GM12875 (cell line): ENCODE measurements at regions not wholly inside any gene's neighbourhood (a gene's known extent, or its start where the extent isn't known, plus 50 kb on each side); places are given as distances from the start of the nearest gene placed in this dataset.

Experiments used
- H3K4me3 ChIP-seq: one replicate; pipeline ENCODE4 v1.5.1; 2011; ENCODE audit warnings: low read depth, low read length, control low read depth
- TF ChIP-seq, protein P1 (sequence below): IDR thresholded peaks from 2 replicates; pipeline ENCODE4 v1.5.1; 2011; ENCODE audit warnings: low read depth, mild to moderate bottlenecking, control low read depth, inconsistent platforms, low read length, moderate library complexity, borderline replicate concordance; ENCODE audit not compliant: insufficient read depth

DNA sequence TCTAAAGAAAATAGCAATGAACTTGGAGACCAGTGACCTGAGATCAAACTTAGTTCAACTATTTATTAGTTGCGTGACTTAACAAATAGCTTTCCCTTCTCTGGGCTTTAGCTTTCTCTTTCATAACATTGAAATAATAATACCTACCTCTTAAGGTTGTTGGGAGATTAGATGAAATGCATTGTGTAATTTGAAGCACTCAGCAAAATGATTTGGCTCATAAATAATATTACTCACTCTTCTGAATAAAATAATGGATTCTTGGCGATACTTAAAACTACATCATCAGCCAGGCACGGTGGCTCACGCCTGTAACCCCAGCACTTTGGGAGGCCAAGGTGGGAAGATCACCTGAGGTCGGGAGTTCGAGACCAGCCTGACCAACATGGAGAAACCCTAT is 556.2 kb upstream of the JARID2 start:
- TF ChIP-seq, protein P1, sequence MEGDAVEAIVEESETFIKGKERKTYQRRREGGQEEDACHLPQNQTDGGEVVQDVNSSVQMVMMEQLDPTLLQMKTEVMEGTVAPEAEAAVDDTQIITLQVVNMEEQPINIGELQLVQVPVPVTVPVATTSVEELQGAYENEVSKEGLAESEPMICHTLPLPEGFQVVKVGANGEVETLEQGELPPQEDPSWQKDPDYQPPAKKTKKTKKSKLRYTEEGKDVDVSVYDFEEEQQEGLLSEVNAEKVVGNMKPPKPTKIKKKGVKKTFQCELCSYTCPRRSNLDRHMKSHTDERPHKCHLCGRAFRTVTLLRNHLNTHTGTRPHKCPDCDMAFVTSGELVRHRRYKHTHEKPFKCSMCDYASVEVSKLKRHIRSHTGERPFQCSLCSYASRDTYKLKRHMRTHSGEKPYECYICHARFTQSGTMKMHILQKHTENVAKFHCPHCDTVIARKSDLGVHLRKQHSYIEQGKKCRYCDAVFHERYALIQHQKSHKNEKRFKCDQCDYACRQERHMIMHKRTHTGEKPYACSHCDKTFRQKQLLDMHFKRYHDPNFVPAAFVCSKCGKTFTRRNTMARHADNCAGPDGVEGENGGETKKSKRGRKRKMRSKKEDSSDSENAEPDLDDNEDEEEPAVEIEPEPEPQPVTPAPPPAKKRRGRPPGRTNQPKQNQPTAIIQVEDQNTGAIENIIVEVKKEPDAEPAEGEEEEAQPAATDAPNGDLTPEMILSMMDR = no peak
- H3K4me3 ChIP-seq = no peak overlapping the region

DNA sequence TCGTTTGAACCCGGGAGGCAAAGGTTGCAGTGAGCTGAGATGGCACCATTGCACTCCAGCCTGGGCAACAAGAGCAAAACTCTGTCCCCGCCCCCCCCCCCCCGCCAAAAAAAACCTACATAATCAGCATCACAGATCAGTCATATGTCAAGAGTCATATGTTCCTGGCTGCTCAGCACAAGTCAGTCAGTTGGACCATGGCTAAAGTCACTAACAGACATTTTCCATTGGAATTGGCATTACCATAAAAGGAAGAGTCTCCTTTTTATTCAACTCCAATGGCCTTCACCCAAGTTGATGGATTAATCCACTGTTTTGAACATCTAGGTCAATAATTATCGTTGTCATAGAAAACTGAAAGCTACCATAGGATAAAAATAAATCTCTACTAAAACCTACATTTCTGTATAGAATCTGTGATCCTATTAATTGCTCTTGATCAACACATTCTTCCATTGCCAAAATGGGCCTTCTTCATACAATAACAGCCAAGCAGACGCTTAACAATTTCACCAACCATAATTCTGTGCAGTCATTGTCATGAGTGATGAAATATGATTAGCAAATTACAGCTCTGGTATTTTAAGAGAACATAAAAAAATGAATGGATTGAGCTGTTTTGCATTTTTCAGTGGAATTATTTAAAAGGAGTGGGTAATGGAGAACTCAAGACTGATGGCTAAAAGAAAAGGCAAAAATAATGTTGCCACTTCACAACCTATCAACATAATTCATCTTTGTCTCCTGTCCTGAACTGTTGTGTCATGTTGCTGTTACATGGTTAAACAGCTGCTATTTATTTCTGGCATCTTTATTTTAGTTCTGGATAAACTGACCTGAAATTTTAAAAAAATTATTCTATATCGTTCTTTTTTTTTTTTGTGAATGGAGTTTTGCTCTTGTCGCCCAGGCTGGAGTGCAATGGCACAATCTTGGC is 555.5 kb upstream of the JARID2 start:
- H3K4me3 ChIP-seq = no peak overlapping the region
- TF ChIP-seq, protein P1 = no peak

DNA sequence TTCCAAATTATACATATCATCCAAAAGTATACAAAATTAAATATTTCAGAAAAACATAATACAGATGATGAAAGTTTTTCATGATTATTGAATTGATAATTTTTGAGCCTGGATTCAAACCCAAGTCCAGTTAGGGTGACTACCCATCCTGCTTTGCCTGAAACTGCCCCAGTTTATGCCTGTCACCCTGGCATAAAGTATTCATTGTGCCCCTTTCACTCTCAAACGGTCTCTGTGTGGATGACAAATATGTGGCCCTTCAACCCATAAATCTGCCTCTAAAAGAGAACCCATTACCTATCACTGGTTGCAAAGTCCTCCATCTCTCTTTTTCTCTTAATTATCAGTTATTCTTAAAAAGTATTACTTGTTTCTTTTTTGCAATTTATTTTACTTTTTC is 553.7 kb upstream of the JARID2 start:
- H3K4me3 ChIP-seq = no peak overlapping the region
- TF ChIP-seq, protein P1 = no peak

DNA sequence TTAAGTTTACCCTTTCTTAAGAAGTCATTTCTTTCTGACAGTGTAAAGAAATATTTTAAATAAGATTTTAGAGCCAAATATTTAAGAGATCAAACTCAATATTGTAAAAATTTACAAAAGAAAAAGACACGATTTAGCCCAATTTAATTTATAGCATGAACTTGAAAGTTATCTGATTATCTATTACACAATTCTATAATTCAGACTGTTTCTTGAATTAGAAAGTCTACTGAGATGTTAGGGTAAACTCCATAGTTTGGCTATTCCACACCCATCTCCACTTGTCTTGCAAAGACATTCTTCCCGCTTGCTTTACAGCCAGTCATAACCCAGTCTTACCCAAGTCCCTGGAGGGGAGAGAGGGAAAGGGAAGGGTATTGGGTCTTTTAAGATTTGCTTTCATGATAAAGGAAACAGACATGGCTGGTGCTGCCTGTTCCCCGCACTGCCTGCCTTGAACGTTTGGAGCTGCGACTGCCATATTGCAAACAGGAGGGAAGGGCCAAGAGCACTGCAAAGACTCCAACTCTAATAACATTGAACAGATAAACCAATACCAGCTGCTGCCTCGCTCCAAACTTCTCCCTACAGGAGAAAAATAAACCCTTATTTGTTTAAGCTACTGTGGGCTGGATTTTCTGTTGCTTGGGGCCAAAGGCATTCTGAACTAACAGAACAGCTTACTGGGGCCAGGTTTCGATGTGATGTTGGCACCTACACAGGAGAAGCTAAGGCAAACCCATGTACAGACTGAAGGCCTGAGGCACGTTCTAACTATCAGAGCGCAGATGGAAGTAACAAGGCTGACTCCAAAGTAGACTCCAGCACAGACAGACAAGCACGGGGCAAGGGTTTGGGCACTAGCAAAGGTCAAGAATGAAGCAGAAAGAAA is 552.3 kb upstream of the JARID2 start:
- TF ChIP-seq, protein P1 = no peak

DNA sequence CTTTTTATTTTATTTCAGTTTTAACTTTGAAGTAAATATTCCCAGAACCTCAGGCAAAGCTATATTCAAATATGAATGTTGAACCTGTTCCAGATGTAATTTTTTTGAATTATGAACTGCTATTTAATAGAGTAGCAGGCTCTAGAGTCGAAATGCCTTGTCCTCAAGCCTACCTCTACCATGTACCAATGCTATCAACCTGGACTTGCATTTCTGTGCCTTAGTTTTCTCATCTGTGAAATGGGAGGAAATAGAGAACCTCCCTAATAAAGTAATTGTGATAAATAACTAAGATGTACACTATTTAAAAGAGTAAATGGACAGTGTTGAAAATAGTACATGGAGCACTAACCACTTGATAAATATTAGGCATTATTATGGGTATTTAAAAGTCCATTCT is 551.6 kb upstream of the JARID2 start:
- H3K4me3 ChIP-seq = no peak overlapping the region
- TF ChIP-seq, protein P1 = no peak

More for the DNA sequence above, 552.3 kb upstream of the JARID2 start:
- H3K4me3 ChIP-seq = no peak overlapping the region

DNA sequence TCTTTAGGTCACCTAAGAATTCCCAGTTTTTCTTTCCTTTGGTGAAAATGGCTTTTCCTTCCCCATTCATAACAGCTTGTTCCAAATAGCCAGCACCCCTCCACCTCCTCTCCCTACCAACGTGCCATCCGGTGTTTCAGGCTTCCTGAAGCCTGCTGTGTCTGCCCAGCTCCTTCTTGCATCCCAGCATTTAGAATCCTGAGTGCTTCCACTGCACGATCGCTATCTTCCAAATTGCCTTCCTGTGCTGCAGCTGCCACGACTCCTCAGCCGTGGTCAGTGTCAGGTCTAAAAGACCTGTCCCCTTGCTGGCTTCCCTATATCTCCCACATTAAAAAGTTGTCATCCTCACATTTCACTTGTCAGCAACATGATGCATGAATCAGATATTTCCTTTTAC is 550.3 kb upstream of the JARID2 start:
- TF ChIP-seq, protein P1 = no peak
- no peak overlapping the region for H3K4me3 ChIP-seq

DNA sequence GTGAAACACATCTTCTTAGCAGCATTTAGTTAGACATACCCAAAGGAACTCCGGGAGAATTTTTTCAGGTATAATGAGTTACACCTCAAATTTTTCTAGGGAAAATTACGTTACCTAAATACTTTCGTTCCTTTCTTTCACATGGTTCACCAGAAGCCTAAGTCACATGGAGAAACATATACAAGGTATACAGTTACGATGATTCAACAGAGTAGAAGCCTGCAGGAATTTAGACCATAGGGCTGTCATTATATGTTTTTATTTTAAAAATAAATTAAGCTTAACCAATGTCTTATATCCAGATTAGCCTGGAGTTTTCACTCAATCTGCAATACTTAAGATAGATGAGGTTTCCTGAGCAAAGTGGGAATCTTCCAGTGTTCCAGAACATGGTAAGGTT is 549.5 kb upstream of the JARID2 start:
- H3K4me3 ChIP-seq = no peak overlapping the region
- TF ChIP-seq, protein P1 = no peak
